ENCODE measurements at regions not wholly inside any gene's neighbourhood (a gene's known extent, or its start where the extent isn't known, plus 50 kb on each side); places are given as distances from the start of the nearest gene placed in this dataset.
"Not testable (repeated sequence)": the region's sequence is repeated elsewhere in the genome, so short reads cannot be mapped to it uniquely, and the experiment has no call there.

GRCh38 chr16:87196661-87197060, 120.5 kb downstream of the C16orf95 start:
- no peak for DNase-seq

DNA sequence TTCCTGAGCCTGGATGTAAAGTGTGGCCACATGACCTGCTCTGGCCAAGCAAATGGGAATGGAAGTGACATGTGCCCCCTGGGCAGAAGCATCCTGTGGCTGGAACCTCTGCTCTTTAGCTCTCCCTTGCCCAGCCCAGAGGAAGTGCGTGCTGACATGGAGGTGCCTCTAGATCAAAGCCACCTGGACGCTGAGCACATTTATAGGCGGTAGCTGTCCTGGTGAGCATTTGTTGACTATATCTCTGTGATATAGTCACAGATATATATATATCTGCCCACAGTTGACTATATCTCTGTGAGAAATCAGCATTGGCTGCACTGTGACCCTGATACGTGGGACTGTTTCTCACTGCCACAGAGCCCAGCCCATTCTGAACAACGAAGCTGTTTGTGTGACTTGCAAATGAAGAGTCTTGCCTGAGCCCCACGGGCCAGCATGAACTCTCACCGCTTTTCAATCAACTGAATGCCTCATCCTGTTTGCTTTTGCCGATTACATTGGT, 118.8 kb downstream of the C16orf95 start:
- peak; percentile 9 for DNase-seq

GRCh38 chr16:87198881-87199280, 118.3 kb downstream of the C16orf95 start:
- DNase-seq: no peak

- no peak for DNase-seq
These were observed 117.8 kb downstream of the C16orf95 start for GRCh38 chr16:87199379-87199778.

DNA sequence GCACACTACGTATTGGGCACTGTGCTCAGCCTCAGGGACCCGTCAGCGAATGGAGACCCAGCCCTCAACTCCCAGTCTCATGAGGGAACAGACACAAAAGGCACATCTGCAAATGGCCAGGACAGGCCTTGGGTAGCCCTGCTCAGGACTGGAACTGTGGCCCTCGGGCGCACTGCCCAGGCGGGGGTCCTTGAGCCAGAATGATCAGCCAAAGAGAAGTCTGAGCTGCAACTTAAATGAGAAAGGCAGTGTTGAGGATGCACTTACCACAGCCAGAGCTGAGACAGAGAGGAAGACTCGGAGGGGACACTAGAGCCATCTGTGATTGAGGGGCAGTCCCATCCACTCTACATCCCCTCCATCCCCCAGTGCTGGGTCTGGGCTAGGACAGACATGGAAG, 117.3 kb downstream of the C16orf95 start:
- DNase-seq: no peak

DNA sequence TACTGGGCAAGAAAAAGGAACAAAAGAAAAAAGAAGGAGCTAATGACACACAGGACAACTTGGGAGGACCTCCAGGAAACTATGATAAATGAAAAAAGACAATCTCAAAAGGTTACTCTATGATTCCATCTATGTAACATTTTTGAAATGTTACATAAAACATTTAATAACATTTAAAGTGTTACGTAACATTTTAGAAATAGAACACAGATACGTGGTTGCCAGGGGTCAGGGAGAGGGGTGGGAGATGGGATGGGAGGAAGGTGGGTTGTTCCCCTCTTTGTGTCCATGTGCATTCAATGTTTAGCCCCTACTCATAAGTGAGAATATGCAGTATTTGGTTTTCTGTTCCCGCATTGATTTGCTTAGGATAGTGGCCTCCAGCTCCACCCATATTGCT, 116.6 kb downstream of the C16orf95 start:
- peak; percentile 9 for DNase-seq

GRCh38 chr16:87201052-87201451, 116.1 kb downstream of the C16orf95 start:
- DNase-seq: peak; percentile 100

DNA sequence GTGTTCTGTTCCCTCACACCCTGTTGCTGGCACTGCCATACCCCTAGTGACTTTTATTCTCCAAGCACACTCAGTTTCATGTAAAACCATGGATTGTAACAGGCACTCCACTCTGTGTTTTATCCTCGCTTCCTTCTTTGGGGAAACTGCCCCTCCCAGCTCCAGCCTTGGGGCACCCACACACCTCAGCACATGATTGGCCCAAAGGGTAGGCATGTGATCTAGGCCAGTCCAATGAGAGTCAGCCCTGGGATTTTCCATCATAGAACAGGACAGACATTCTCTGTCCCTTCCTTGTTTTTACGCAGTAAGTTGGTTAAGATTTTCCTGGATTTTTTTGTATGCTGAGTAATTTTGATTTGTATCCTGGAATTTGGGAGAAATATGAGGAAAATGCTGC, 115.4 kb downstream of the C16orf95 start:
- peak; percentile 35 for DNase-seq

- peak; percentile 74 for DNase-seq
These were observed 114.8 kb downstream of the C16orf95 start for GRCh38 chr16:87202346-87202745.

DNA sequence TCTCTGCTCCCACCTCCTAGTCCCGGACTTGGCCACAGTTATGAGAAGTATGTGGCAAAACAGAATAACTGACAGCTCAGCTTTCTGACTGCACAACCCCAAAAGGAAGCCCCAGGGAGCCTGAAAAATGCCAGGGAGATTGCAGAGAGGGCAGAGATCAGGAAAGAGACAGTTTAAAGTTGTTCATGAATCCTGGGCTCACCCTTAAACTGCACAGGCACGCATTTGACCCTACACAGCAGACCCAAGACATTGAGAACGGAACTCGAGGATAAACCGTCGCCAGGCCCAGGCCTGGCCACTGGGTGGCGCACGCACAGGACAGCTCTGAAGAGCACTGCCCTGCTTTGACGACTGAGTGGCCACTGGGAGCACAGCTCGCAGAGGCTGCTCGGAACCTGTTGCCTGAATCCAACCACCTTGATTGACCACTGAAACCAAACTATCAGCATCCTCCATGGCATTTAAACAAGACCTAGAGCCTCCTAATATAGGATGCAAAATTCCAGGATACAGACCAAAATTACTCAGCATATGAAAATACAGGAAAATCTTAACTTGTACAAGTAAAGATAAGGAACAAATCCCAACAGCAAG, 114.0 kb downstream of the C16orf95 start:
- peak; percentile 92 for DNase-seq

GRCh38 chr16:87206646-87207451, 110.3 kb downstream of the C16orf95 start:
- DNase-seq: peak; percentile 86

GRCh38 chr16:87207509-87207908, 109.7 kb downstream of the C16orf95 start:
- DNase-seq: peak; percentile 88

- DNase-seq: peak; percentile 31
These were observed 109.2 kb downstream of the C16orf95 start for GRCh38 chr16:87207965-87208364.

DNA sequence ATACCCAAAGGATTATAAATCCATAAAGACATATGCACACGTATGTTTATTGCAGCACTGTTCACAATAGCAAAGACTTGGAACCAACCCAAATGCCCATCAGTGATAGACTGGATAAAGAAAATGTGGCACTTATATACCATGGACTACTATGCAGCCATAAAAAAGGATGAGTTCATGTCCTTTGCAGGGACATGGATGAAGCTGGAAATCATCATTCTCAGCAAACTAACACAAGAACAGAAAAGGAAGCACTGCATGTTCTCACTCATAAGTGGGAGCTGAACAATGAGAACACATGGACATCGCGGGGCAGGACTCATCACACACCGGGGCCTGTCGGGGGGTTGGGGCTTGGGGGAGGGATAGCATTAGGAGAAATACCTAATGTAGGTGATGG, 108.2 kb downstream of the C16orf95 start:
- not testable (repeated sequence) for DNase-seq

- no peak for DNase-seq
These were observed 107.2 kb downstream of the C16orf95 start for GRCh38 chr16:87209808-87210512.

DNA sequence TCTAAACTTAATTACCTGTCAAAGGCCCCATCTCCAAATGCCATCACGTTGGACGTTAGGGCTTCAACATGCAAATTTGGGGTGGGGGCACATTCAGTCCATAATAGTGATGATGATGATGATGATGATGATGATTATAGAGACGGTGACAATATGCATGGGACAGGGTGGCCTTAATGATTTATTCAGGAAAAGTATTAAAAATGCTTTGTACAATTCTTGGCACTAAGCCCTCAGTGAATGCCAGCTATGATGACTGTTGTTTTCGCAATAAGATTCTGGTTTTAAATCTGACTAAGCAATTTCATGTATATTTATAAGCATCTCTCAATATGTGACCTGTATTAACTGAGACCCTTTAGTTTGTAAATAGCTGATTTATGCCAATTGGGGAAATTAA, 106.3 kb downstream of the C16orf95 start:
- peak; percentile 63 for DNase-seq

- DNase-seq: peak; percentile 83
These were observed 105.2 kb downstream of the C16orf95 start for GRCh38 chr16:87212026-87212425.

DNA sequence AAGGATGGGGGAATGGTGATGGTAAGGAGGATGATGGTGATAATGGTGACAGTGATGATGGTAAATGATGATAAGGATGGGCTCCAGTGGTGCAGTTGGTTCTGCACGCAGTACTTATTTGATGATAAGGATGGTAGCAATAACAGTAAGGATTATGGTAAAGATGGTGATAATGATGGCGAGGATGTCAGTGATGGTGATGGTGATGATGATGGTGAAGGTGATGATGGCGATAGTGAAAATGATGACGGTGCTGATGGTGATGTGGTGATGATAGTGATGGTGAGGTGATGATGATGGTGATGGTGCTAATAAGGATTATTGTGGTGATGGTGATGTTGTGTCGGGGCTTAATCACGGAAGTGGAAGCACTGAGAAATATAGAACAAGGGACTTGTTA, 103.7 kb downstream of the C16orf95 start:
- DNase-seq: no peak

DNA sequence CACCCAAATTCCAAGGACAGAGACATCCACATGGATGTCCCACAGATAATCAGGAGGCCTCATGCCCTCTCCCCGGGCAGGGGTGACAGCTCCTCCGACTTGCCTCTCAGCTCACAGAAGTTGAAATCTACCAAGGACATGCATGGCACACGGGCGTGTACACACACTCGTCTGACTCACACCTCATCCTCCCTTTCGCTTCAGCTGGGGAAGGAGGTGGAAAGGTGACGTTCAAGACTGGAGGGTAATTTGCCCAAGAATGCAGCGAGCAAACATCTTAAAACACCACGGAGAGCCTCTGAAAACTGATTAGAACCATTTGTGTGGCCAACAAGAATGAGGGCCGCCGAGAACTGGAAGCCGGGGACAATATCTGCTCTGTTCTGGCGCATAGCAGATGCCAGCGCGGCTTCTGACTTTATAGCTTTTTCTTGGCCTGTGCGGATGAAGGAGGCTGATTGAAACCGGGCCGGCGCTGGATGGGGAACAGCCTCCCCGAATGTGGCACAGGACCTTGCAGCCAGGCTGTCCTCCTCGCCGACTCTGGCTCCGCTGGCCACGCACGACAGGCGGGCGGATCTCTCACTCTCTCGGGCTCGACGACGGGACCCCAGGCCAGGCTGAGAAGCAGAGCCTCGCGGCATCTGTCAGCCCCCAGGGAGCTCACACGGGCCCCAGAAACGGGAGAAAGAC, 100.9 kb downstream of the C16orf95 start:
- DNase-seq: peak; percentile 21

GRCh38 chr16:87216841-87217275, 100.3 kb downstream of the C16orf95 start:
- DNase-seq: peak; percentile 46

- DNase-seq: not testable (repeated sequence)
These were observed 99.4 kb downstream of the C16orf95 start for GRCh38 chr16:87217802-87218201.

DNA sequence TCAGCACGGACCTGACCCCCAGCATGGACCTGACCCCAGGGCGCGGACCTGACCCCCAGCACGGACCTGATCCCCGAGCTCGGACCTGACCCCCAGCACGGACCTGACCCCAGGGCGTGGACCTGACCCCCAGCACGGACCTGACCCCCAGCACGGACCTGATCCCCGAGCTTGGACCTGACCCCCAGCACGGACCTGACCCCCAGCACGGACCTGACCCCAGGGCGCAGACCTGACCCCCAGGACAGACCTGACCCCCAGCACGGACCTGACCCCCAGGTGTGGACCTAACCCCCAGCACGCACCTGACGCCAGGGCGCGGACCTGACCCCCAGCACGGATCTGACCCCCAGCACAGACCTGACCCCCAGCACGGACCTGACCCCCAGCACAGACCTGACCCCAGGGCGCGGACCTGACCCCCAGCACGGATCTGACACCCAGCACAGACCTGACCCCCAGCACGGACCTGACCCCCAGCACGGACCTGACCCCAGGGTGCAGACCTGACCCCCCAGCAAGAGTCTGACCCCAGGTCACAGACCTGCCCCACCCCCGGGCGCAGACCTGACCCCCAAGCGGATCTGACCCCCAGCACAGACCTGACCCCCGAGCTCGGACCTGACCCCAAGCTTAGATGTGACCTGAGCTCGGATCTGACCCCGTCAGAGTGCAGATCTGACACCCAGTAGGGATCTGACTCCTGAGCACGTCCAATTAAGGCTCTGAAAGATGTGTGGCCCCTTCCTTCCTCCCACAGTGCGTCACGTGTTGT, 98.7 kb downstream of the C16orf95 start:
- DNase-seq: no peak

Measured in fibroblast of skin of right biceps (primary cell).